CD4-positive, alpha-beta memory T cell (primary cell): ENCODE measurements at regions not wholly inside any gene's neighbourhood (a gene's known extent, or its start where the extent isn't known, plus 50 kb on each side); places are given as distances from the start of the nearest gene placed in this dataset.

Experiments
- CTCF ChIA-PET: fragments of 350-600 bp; sonication (Branson Sonifier 250); formaldehyde crosslinking; loops from one replicate; lab custom pipeline; 2021; ENCODE audit warnings: inconsistent platforms; ENCODE audit not compliant: partially characterized antibody; lab: Charles Lee
- POLR2A ChIA-PET: fragments of 350-600 bp; sonication (Branson Sonifier 250); formaldehyde crosslinking; loops from one replicate; lab custom pipeline; 2021; ENCODE audit not compliant: partially characterized antibody; lab: Charles Lee
- DNase-seq, 5 donors: peaks; one replicate each; pipeline versions ENCODE4 v3.0.0 to v3.0.0-alpha.2; 2020 to 2022; ENCODE audit warnings: mixed read lengths in 1 of 5
- H3K27ac ChIP-seq: one replicate; pipeline ENCODE4 v1.7.0; 2013; ENCODE audit warnings: low read depth, low read length
- H3K27me3 ChIP-seq: 2 replicates; pipeline ENCODE4 v1.7.0; 2013; ENCODE audit warnings: mild to moderate bottlenecking, low read length, moderate library complexity; ENCODE audit not compliant: insufficient read depth
- H3K36me3 ChIP-seq: 2 replicates; pipeline ENCODE4 v1.7.0; 2013; ENCODE audit warnings: mild to moderate bottlenecking, low read length, moderate library complexity; ENCODE audit not compliant: insufficient read depth
- H3K4me1 ChIP-seq: 2 replicates; pipeline ENCODE4 v1.7.0; 2013; ENCODE audit warnings: mild to moderate bottlenecking, low read length, moderate library complexity; ENCODE audit not compliant: insufficient read depth
- H3K4me3 ChIP-seq, 2 donors: one replicate each; pipeline ENCODE4 v1.7.0; 2013; ENCODE audit warnings: low read length in 2 of 2, mild to moderate bottlenecking in 1 of 2
- H3K9me3 ChIP-seq, 2 donors: one replicate each; pipeline ENCODE4 v1.7.0; 2013; ENCODE audit warnings: low read length in 2 of 2, control low read depth in 1 of 2; ENCODE audit not compliant: control insufficient read depth in 1 of 2
- H3K27ac Mint-ChIP-seq, 7 donors: one replicate each; pipeline ENCODE4 v1.8.0; 2020 to 2021; ENCODE audit warnings: mixed read lengths in 7 of 7, mild to moderate bottlenecking in 6 of 7, inconsistent platforms in 3 of 7, moderate library complexity in 3 of 7
- H3K27me3 Mint-ChIP-seq, 2 donors: one replicate each; pipeline ENCODE4 v1.8.0; 2020 to 2021; ENCODE audit warnings: mixed read lengths in 2 of 2
- H3K36me3 Mint-ChIP-seq, 2 donors: one replicate each; pipeline ENCODE4 v1.8.0; 2020 to 2021; ENCODE audit warnings: mixed read lengths in 2 of 2, inconsistent platforms in 1 of 2, mild to moderate bottlenecking in 1 of 2
- H3K4me1 Mint-ChIP-seq, 4 donors: one replicate each; pipeline ENCODE4 v1.8.0; 2020 to 2021; ENCODE audit warnings: mixed read lengths in 4 of 4, mild to moderate bottlenecking in 1 of 4
- H3K4me3 Mint-ChIP-seq, 8 donors: one replicate each; pipeline ENCODE4 v1.8.0; 2020 to 2021; ENCODE audit warnings: mixed read lengths in 8 of 8, mild to moderate bottlenecking in 7 of 8, moderate library complexity in 6 of 8, inconsistent platforms in 3 of 8
- H3K9me3 Mint-ChIP-seq, 8 donors: one replicate each; pipeline ENCODE4 v1.8.0; 2020 to 2021; ENCODE audit warnings: mixed read lengths in 8 of 8, mild to moderate bottlenecking in 5 of 8, inconsistent platforms in 3 of 8, moderate library complexity in 1 of 8
- intact Hi-C: fragments of 100-400 bp; cut with micrococcal nuclease; formaldehyde crosslinking; loops from one replicate; pipeline ENCODE4 v1.15.1; 2023

DNA sequence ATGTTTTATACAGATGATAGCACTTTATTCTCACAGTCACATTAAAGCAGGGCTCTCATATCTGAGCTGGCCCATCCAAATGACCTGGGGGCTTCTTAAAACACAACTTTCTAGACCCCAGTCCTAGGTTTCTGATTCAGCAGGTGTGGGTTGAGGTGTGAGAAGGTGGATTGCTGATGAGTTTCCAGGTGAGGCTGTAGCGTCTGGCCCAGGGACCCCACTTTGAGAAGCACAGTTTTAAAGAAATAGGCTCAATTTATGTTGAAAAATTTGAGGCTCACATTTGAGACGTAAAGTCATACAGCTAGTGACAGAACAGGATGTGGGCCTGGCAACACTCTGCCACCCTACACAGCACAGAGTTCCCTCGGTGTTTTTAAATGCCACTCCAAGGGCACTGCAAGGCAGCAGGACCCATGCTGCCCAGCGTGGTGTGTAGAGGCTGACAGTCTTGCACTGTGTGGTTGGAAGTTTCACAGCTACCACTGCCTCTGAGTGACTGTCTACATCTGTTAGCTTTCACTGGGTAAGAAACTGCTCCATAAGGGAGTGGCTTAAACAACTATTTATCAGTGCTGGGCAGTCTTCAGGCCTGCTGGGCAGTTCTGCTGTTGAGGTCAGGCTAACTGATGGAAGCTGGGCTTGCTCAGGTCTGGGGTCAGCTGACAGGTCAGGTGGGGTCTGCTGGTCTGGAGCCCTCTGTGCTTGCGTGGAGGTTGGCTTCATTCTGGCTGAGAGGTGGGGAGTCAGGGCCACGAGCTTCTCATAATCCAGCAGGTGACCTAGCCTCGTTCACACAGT is 319.7 kb downstream of the CXCL12 start:
- Histone ChIP-seq H3K27ac (no peak overlapping the region), H3K27me3 (no peaks in the 10 kb centered on the region), H3K36me3 (no peaks in the 10 kb centered on the region), H3K4me1 (no peaks in the 10 kb centered on the region), H3K9me3 (no peaks in the 10 kb centered on the region), H3K4me3 (no peak overlapping the region)
- Mint-ChIP-seq H3K36me3 (no peaks in the 10 kb centered on the region), H3K27me3 (peaks cover under 1 to 7% of the 10 kb centered on the region in 2 donors), H3K4me3 (no peak overlapping the region), H3K9me3 (peaks cover 0 to 1% (median 0%) of the 10 kb centered on the region in 8 donors), H3K27ac (no peak overlapping the region), H3K4me1 (no peaks in the 10 kb centered on the region)
- ChIA-PET POLR2A (no interaction called here), CTCF (no interaction called here)
- intact Hi-C loops, result no loop called here
- DNase-seq, result no peak

DNA sequence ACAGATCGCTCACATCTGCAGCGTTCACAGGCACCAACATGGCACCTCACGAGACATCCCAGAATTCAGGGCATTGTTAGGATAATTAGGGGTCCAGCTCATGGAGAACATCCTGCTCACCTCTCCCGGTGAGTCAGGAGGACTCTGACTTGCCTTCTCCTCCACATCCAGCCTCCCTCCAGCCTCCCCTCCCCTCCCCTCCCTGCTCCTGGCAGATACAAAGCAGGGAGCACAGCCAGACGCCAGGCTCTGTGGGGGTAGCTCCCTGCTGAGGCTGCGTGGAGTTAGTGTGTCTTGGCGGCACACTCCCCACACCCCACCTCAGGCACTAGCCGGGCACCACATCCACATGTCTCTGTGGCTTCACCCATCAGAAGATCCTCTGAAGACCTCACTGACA is 320.6 kb downstream of the CXCL12 start:
- no peaks in the 10 kb centered on the region for H3K9me3 ChIP-seq
- H3K36me3 Mint-ChIP-seq, result no peaks in the 10 kb centered on the region
- H3K27me3 Mint-ChIP-seq, result peaks cover 2 to 7% of the 10 kb centered on the region in 2 donors
- H3K36me3 ChIP-seq, result no peaks in the 10 kb centered on the region
- no peaks in the 10 kb centered on the region for H3K4me1 ChIP-seq
- peaks cover 0 to 1% (median 0%) of the 10 kb centered on the region in 8 donors for H3K9me3 Mint-ChIP-seq
- no peak overlapping the region for H3K27ac ChIP-seq
- POLR2A ChIA-PET, result no interaction called here
- intact Hi-C loops, result no loop called here
- CTCF ChIA-PET, result no interaction called here
- no peak overlapping the region for H3K27ac Mint-ChIP-seq
- no peak overlapping the region for H3K4me3 Mint-ChIP-seq
- H3K4me1 Mint-ChIP-seq, result no peaks in the 10 kb centered on the region
- H3K4me3 ChIP-seq, result no peak overlapping the region
- DNase-seq, result no peak
- H3K27me3 ChIP-seq, result no peaks in the 10 kb centered on the region

DNA sequence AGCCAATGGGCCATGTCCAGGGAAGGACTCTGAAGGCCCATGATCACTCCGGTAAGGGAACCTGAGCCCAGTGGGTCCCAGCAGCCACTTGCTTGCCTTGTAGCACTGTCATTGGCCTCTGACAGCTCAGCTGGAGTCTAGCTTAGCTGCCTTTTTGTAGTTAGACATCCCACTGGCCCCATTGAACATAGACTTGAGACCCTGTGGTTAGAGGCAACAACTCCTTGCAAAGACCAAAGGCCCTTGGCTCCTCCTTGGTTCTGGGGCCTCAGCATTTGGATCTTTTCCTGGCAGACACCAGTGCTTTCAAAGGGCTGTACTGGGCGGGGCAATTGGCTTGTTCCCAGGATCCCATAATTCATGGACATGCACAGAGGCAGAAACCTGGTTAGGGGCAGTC is 321.2 kb downstream of the CXCL12 start:
- intact Hi-C loops, result no loop called here
- H3K27ac Mint-ChIP-seq, result no peak overlapping the region
- peaks cover 2 to 11% of the 10 kb centered on the region in 2 donors for H3K27me3 Mint-ChIP-seq
- no peaks in the 10 kb centered on the region for H3K4me1 Mint-ChIP-seq
- H3K4me3 ChIP-seq, result no peak overlapping the region
- H3K9me3 ChIP-seq, result no peaks in the 10 kb centered on the region
- H3K27me3 ChIP-seq, result no peaks in the 10 kb centered on the region
- H3K4me1 ChIP-seq, result no peaks in the 10 kb centered on the region
- no peaks in the 10 kb centered on the region for H3K36me3 ChIP-seq
- no peak overlapping the region for H3K4me3 Mint-ChIP-seq
- POLR2A ChIA-PET, result no interaction called here
- no peak overlapping the region for H3K27ac ChIP-seq
- H3K36me3 Mint-ChIP-seq, result no peaks in the 10 kb centered on the region
- CTCF ChIA-PET, result no interaction called here
- no peak for DNase-seq
- H3K9me3 Mint-ChIP-seq, result peaks cover 0 to 1% (median 0%) of the 10 kb centered on the region in 8 donors

DNA sequence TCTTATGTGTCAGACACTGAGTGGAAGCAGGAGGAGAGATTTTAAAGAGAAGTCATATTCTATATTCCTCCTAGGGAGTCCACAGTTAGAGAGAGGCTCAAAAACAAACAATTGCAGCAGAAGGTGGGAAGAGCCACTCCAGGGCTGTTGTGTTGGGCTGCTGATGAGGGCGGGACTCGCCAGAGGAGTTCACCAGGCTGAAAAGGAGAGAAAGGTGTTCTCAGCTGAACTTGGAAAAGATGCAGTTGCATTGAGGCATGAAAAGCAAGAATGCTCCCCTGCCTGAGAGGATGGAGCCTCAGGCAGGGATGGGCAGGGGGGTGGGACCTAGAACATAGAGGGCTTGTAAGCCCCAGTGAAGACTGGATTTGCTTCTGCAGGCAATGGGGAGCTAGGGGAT is 324.2 kb downstream of the CXCL12 start:
- intact Hi-C loops, result no loop called here
- no peaks in the 10 kb centered on the region for H3K9me3 ChIP-seq
- H3K27ac ChIP-seq, result no peak overlapping the region
- H3K4me1 ChIP-seq, result no peaks in the 10 kb centered on the region
- POLR2A ChIA-PET, result no interaction called here
- Mint-ChIP-seq H3K27ac (no peak overlapping the region), H3K4me1 (no peaks in the 10 kb centered on the region), H3K4me3 (no peak overlapping the region), H3K27me3 (peaks cover 4 to 19% of the 10 kb centered on the region in 2 donors), H3K36me3 (no peaks in the 10 kb centered on the region), H3K9me3 (peaks cover 0 to 1% (median 0%) of the 10 kb centered on the region in 8 donors)
- DNase-seq, result no peak
- H3K27me3 ChIP-seq, result no peaks in the 10 kb centered on the region
- no peaks in the 10 kb centered on the region for H3K36me3 ChIP-seq
- H3K4me3 ChIP-seq, result no peak overlapping the region
- CTCF ChIA-PET, result no interaction called here

DNA sequence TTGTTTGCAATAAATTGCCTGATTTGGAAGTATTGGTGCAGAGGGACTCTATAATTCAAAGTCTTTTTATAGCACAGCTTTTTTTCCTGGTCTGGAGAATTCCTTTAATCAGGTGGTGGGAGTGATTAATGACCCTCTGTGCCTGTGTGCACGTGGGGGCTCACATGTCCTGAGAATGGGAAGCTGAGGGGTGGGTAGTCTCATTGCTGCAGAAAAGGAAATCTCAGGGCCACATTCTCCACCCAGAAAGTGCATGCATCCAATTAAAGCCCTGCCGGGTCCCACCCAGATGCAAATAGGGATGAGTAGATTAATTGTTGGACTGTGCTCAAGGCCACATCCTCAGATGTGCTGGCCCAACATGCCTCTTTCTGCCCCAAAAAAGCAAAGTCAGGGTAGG is 324.7 kb downstream of the CXCL12 start:
- H3K4me1 ChIP-seq, result no peaks in the 10 kb centered on the region
- H3K9me3 ChIP-seq, result no peaks in the 10 kb centered on the region
- peaks cover 4 to 19% of the 10 kb centered on the region in 2 donors for H3K27me3 Mint-ChIP-seq
- H3K27me3 ChIP-seq, result no peaks in the 10 kb centered on the region
- no peak overlapping the region for H3K4me3 Mint-ChIP-seq
- intact Hi-C loops, result no loop called here
- H3K27ac Mint-ChIP-seq, result no peak overlapping the region
- H3K4me3 ChIP-seq, result no peak overlapping the region
- H3K27ac ChIP-seq, result no peak overlapping the region
- no peaks in the 10 kb centered on the region for H3K4me1 Mint-ChIP-seq
- CTCF ChIA-PET, result no interaction called here
- H3K9me3 Mint-ChIP-seq, result peaks cover 0 to 1% (median 0%) of the 10 kb centered on the region in 8 donors
- no peak for DNase-seq
- H3K36me3 ChIP-seq, result no peaks in the 10 kb centered on the region
- POLR2A ChIA-PET, result no interaction called here
- no peaks in the 10 kb centered on the region for H3K36me3 Mint-ChIP-seq

DNA sequence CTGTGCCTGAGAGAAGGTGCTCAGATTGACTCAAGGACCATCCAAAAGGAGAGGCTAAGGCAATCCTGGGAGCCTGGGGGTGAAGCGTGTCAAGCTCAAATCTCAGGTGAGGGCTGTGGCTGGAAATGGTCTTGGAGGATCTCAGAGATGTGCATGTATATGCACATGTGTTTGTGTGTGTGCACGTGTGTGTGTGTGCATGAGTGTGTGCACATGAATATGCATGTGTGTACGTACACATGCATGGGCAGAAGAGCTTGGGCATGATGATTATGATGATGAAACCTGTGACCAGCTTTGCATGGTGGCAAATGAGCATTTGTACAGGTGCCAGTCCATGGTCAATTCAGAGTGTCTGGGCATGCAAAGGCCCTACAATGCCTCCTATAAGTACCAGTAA is 326.6 kb downstream of the CXCL12 start:
- H3K36me3 ChIP-seq, result no peaks in the 10 kb centered on the region
- ChIA-PET POLR2A (no interaction called here), CTCF (no interaction called here)
- H3K9me3 Mint-ChIP-seq, result peaks cover 0 to 1% (median 0%) of the 10 kb centered on the region in 8 donors
- no peak overlapping the region for H3K27ac ChIP-seq
- H3K4me3 ChIP-seq, result no peak overlapping the region
- intact Hi-C loops, result no loop called here
- no peaks in the 10 kb centered on the region for H3K4me1 ChIP-seq
- no peaks in the 10 kb centered on the region for H3K9me3 ChIP-seq
- H3K27ac Mint-ChIP-seq, result no peak overlapping the region
- H3K27me3 Mint-ChIP-seq, result peaks cover 4 to 25% of the 10 kb centered on the region in 2 donors
- H3K4me1 Mint-ChIP-seq, result no peaks in the 10 kb centered on the region
- H3K27me3 ChIP-seq, result no peaks in the 10 kb centered on the region
- no peak for DNase-seq
- H3K36me3 Mint-ChIP-seq, result no peaks in the 10 kb centered on the region
- H3K4me3 Mint-ChIP-seq, result no peak overlapping the region

DNA sequence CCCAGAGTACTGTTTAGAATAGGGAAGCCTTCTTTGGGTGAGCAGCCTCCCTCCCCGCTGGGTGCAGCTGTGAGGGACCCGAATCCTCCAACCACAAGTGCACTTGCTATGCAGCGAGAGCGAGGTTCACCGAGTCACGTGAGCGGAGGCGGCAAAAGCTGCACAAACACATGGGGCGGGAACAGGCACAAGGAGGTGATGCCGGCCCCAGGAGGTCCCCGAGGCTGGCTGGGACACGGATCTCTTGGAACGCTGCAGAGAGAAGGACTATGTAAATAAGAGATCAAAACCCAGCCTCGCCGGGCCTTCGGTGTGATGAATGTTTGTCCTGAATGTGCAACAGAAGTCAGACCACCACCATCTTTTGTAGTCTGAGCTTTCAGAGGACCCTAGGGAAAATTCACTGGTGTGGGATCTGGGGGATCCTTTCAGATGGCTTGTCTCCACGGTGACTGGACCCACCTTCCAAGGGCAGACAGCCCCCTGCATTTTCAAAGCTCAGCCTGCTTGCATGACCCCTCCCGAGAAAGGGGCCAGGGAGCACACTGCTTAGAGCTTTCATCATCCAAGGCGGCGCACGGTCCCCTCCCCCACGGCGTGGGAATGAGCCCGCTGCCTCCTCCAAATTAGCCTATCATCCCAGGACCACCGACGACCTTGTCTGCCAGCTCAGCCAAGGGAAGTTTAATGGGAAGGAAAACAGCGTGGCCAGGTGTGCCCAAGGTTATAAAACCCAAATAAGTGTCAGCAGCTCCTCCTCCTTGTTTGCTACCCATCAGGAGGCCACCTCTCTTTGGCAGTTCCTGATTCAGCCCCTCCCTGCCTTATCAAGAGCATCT is 327.7 kb downstream of the CXCL12 start:
- POLR2A ChIA-PET, result no interaction called here
- H3K36me3 Mint-ChIP-seq, result no peaks in the 10 kb centered on the region
- H3K4me3 Mint-ChIP-seq, result no peak overlapping the region
- no peak overlapping the region for H3K27ac Mint-ChIP-seq
- no peaks in the 10 kb centered on the region for H3K4me1 Mint-ChIP-seq
- H3K9me3 ChIP-seq, result no peaks in the 10 kb centered on the region
- peaks cover 4 to 23% of the 10 kb centered on the region in 2 donors for H3K27me3 Mint-ChIP-seq
- H3K36me3 ChIP-seq, result no peaks in the 10 kb centered on the region
- CTCF ChIA-PET, result no interaction called here
- no peak for DNase-seq
- H3K27me3 ChIP-seq, result no peaks in the 10 kb centered on the region
- H3K27ac ChIP-seq, result no peak overlapping the region
- H3K9me3 Mint-ChIP-seq, result peaks cover 0 to 1% (median 0%) of the 10 kb centered on the region in 8 donors
- H3K4me3 ChIP-seq, result no peak overlapping the region
- no peaks in the 10 kb centered on the region for H3K4me1 ChIP-seq
- intact Hi-C loops, result no loop called here
